CD4-positive, alpha-beta T cell treated with Interferon alpha-2 for 1 hour (primary cell): ENCODE measurements at regions not wholly inside any gene's neighbourhood (a gene's known extent, or its start where the extent isn't known, plus 50 kb on each side); places are given as distances from the start of the nearest gene placed in this dataset.

Experiments
- DNase-seq, 2 donors: peaks; one replicate each; pipeline ENCODE4 v3.0.0-alpha.2; 2020 to 2022

GRCh38 chr16:73286346-73287267, 238.7 kb upstream of the ZFHX3 start:
- DNase-seq, result no peak

- no peak for DNase-seq
Observed at GRCh38 chr16:73285436-73286201, 237.7 kb upstream of the ZFHX3 start.

GRCh38 chr16:73280388-73280787, 232.5 kb upstream of the ZFHX3 start:
- DNase-seq, result no peak

GRCh38 chr16:73279451-73279850, 231.5 kb upstream of the ZFHX3 start:
- DNase-seq, result no peak

- no peak for DNase-seq
Observed at GRCh38 chr16:73277071-73277470, 229.1 kb upstream of the ZFHX3 start.

GRCh38 chr16:73275448-73275847, 227.5 kb upstream of the ZFHX3 start:
- no peak for DNase-seq

GRCh38 chr16:73275024-73275423, 227.1 kb upstream of the ZFHX3 start:
- no peak for DNase-seq

- no peak for DNase-seq
Observed at GRCh38 chr16:73274140-73274539, 226.2 kb upstream of the ZFHX3 start.

GRCh38 chr16:73268366-73268993, 220.6 kb upstream of the ZFHX3 start:
- no peak for DNase-seq

- DNase-seq, result no peak
Observed at GRCh38 chr16:73265935-73266334, 218.0 kb upstream of the ZFHX3 start.

GRCh38 chr16:73265124-73265837, 217.4 kb upstream of the ZFHX3 start:
- no peak for DNase-seq

- DNase-seq, result no peak
Observed at GRCh38 chr16:73262931-73263330, 215.0 kb upstream of the ZFHX3 start.

- DNase-seq, result no peak
Observed at GRCh38 chr16:73255031-73255430, 207.1 kb upstream of the ZFHX3 start.

GRCh38 chr16:73253922-73254480, 206.1 kb upstream of the ZFHX3 start:
- DNase-seq, result no peak

GRCh38 chr16:73252446-73252845, 204.5 kb upstream of the ZFHX3 start:
- DNase-seq, result no peak

- DNase-seq, result no peak
Observed at GRCh38 chr16:73251608-73252007, 203.7 kb upstream of the ZFHX3 start.

- no peak for DNase-seq
Observed at GRCh38 chr16:73248316-73248715, 200.4 kb upstream of the ZFHX3 start.

- no peak for DNase-seq
Observed at GRCh38 chr16:73240920-73241319, 193.0 kb upstream of the ZFHX3 start.

GRCh38 chr16:73237601-73238000, 189.7 kb upstream of the ZFHX3 start:
- DNase-seq, result no peak

GRCh38 chr16:73234496-73234895, 186.6 kb upstream of the ZFHX3 start:
- no peak for DNase-seq

- no peak for DNase-seq
Observed at GRCh38 chr16:73233846-73234424, 186.0 kb upstream of the ZFHX3 start.

GRCh38 chr16:73233329-73233765, 185.4 kb upstream of the ZFHX3 start:
- no peak for DNase-seq
